OCI-LY1 (cell line): ENCODE measurements at regions not wholly inside any gene's neighbourhood (a gene's known extent, or its start where the extent isn't known, plus 50 kb on each side); places are given as distances from the start of the nearest gene placed in this dataset.

ENCODE experiments used
- H2AFZ ChIP-seq: fragments of 200-600 bp; sonication (generic), shearing (Covaris generic); 2 replicates; pipeline ENCODE4 v1.6.0; 2014; ENCODE audit warnings: antibody characterized with exemption, mild to moderate bottlenecking, low read length
- H3F3A ChIP-seq: fragments of 200-600 bp; sonication (generic), shearing (Covaris generic); 2 replicates; pipeline ENCODE4 v1.6.0; 2014; ENCODE audit warnings: mild to moderate bottlenecking, antibody characterized with exemption, low read length, moderate library complexity; ENCODE audit not compliant: insufficient read depth
- H3K27ac ChIP-seq: fragments of 200-600 bp; sonication (generic); 2 replicates; pipeline ENCODE4 v1.5.1; 2014; ENCODE audit warnings: low read length, mixed run types, mild to moderate bottlenecking, low read depth; ENCODE audit not compliant: poor library complexity, severe bottlenecking
- H3K27me3 ChIP-seq: fragments of 200-600 bp; sonication (generic); 2 replicates; pipeline ENCODE4 v1.6.0; 2014; ENCODE audit warnings: antibody characterized with exemption, mild to moderate bottlenecking, low read length, moderate library complexity; ENCODE audit not compliant: insufficient read depth
- H3K36me3 ChIP-seq: fragments of 200-600 bp; sonication (generic); 2 replicates; pipeline ENCODE4 v1.6.1; 2014; ENCODE audit warnings: mild to moderate bottlenecking, antibody characterized with exemption, low read length, moderate library complexity, mixed read lengths; ENCODE audit not compliant: insufficient read depth
- H3K4me1 ChIP-seq: fragments of 200-600 bp; sonication (generic); 2 replicates; pipeline ENCODE4 v1.5.1; 2014; ENCODE audit warnings: mild to moderate bottlenecking, low read length, moderate library complexity; ENCODE audit not compliant: insufficient read depth, severe bottlenecking
- H3K4me2 ChIP-seq: fragments of 200-600 bp; sonication (generic), shearing (Covaris generic); 2 replicates; pipeline ENCODE4 v1.6.1; 2014; ENCODE audit warnings: low read length
- H3K4me3 ChIP-seq: fragments of 200-600 bp; sonication (generic); 2 replicates; pipeline ENCODE4 v1.5.1; 2014; ENCODE audit warnings: low read length, low read depth, mild to moderate bottlenecking, mixed read lengths; ENCODE audit not compliant: poor library complexity, severe bottlenecking
- H3K79me2 ChIP-seq: fragments of 200-600 bp; shearing (Covaris generic); 2 replicates; pipeline ENCODE4 v1.6.1; 2016; ENCODE audit warnings: mixed run types, low read length, mixed read lengths; ENCODE audit not compliant: insufficient read depth
- H3K9ac ChIP-seq: fragments of 200-600 bp; sonication (generic), shearing (Covaris generic); 2 replicates; pipeline ENCODE4 v1.6.1; 2014; ENCODE audit warnings: mild to moderate bottlenecking, low read length, mixed read lengths
- H3K9me2 ChIP-seq: fragments of 200-600 bp; sonication (generic), shearing (Covaris generic); 2 replicates; pipeline ENCODE4 v1.6.1; 2014; ENCODE audit warnings: low read depth, mild to moderate bottlenecking, low read length, mixed read lengths
- H3K9me3 ChIP-seq: fragments of 200-600 bp; shearing (Covaris generic); 2 replicates; pipeline ENCODE4 v1.6.1; 2014; ENCODE audit warnings: low read length, mixed read lengths
- H4K20me1 ChIP-seq: fragments of 200-600 bp; sonication (generic), shearing (Covaris generic); 2 replicates; pipeline ENCODE4 v1.6.0; 2016; ENCODE audit warnings: mild to moderate bottlenecking, low read length; ENCODE audit not compliant: insufficient read depth
- EZH2 ChIP-seq: fragments of 200-600 bp; sonication (generic), shearing (Covaris generic); IDR thresholded peaks from 2 replicates; pipeline ENCODE4 v1.8.0; 2017; ENCODE audit warnings: borderline replicate concordance, mixed run types, mild to moderate bottlenecking, antibody characterized with exemption, low read length, moderate library complexity, mixed read lengths
- TF ChIP-seq, protein P1 (sequence below): fragments of 200-600 bp; sonication (generic), shearing (Covaris generic); IDR thresholded peaks from 2 replicates; pipeline ENCODE4 v1.5.1; 2017; ENCODE audit warnings: mild to moderate bottlenecking, antibody characterized with exemption, low read length, moderate library complexity, mixed read lengths

DNA sequence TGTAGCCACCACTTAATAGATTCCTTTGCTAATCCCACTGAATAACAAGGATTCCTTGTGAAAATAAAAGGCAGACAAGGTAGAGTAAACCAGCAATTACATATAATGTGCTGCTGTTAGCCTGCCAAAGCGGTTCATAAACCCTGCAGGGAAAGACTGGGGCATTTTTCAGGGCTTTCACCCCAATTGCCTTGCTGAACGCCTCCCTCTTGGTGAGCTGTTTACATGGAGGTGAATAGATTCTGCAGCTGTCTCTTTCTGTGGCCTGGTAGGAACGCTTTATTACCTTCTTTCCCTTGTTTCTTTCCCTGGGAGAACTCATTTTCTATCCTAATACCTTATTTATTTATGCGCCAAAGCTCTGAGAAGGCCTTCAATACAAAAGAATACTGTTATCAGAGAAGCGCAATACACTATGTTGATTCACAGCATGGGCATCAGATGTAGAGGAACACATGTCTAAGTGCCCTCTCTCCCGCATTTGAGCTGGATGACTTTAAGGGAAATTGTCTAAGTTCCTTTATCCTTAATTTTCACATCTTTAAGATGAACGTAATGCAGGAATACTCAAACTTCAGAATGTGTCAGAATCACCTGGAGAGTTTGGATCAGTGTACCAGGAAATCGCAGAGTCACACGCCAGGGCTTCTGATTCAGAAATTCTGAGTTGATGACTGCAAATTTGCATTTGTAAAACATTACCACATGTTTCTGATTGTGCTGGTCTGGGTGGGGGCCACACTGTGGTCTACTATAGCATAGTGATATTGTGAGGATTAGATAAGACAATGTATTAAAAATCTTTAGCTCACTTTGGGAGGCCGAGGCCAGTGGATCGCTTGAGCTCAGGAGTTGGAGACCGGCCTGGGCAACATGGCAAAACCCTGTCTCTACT lies 1203.8 kb downstream of the SORCS3 start:
- TF ChIP-seq EZH2: no peak
- TF ChIP-seq, protein P1, sequence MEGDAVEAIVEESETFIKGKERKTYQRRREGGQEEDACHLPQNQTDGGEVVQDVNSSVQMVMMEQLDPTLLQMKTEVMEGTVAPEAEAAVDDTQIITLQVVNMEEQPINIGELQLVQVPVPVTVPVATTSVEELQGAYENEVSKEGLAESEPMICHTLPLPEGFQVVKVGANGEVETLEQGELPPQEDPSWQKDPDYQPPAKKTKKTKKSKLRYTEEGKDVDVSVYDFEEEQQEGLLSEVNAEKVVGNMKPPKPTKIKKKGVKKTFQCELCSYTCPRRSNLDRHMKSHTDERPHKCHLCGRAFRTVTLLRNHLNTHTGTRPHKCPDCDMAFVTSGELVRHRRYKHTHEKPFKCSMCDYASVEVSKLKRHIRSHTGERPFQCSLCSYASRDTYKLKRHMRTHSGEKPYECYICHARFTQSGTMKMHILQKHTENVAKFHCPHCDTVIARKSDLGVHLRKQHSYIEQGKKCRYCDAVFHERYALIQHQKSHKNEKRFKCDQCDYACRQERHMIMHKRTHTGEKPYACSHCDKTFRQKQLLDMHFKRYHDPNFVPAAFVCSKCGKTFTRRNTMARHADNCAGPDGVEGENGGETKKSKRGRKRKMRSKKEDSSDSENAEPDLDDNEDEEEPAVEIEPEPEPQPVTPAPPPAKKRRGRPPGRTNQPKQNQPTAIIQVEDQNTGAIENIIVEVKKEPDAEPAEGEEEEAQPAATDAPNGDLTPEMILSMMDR: no peak
- Histone ChIP-seq H4K20me1 (no peaks in the 10 kb centered on the region), H3K9me3 (no peaks in the 10 kb centered on the region), H3K79me2 (no peaks in the 10 kb centered on the region), H3K9me2 (no peaks in the 10 kb centered on the region), H3K4me1 (no peaks in the 10 kb centered on the region), H3K27ac (no peak overlapping the region), H3K4me3 (no peak overlapping the region), H3K9ac (no peak overlapping the region), H3K4me2 (no peak overlapping the region), H2AFZ (no peak overlapping the region), H3K36me3 (no peaks in the 10 kb centered on the region), H3K27me3 (no peaks in the 10 kb centered on the region), H3F3A (no peaks in the 10 kb centered on the region)

DNA sequence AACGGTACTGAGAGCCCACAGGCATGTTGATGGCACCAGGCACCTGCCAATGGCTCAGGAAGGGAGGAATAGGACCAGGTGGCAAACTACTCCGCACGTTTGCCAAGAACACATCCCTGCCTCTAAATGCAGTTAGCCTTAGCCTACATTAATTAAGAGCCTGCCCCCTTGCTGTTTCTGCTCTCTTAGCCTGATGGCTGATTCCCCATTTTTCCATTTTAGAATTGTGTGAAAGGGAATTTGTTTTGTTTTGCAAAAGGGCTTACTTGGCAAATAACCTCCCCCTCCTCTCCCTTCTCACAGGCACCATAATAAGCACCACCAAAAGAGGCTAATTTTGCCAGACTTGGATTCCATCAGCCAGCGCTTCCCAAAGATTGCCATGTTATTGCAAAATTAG lies 1203.2 kb downstream of the SORCS3 start:
- no peak overlapping the region for H3K9ac ChIP-seq
- H3K79me2 ChIP-seq: no peaks in the 10 kb centered on the region
- H2AFZ ChIP-seq: no peak overlapping the region
- H3K27me3 ChIP-seq: no peaks in the 10 kb centered on the region
- H3F3A ChIP-seq: no peaks in the 10 kb centered on the region
- no peaks in the 10 kb centered on the region for H3K9me3 ChIP-seq
- H3K4me2 ChIP-seq: no peak overlapping the region
- no peak overlapping the region for H3K4me3 ChIP-seq
- H3K27ac ChIP-seq: no peak overlapping the region
- no peaks in the 10 kb centered on the region for H3K36me3 ChIP-seq
- no peaks in the 10 kb centered on the region for H4K20me1 ChIP-seq
- no peaks in the 10 kb centered on the region for H3K4me1 ChIP-seq
- no peaks in the 10 kb centered on the region for H3K9me2 ChIP-seq
- TF ChIP-seq, protein P1: no peak
- no peak for TF ChIP-seq EZH2

DNA sequence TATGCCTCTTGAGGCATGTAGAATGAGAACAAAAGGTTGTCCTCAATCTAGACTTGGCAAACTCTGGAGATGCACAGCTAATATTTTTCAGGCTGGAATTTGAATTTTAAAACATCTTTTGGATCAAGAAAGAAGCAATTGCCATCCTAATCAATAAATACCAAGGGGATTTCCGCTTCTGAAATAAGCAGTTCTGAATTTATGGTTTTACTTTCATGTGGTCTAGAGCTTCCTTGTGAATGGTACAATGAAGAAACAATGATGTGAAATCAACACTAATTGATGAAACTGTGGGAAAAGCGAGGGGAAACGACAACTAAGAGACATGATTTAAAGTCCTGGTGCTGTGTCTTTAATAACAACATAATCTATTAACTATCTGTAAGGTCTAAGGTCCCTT lies 1202.7 kb downstream of the SORCS3 start:
- Histone ChIP-seq H3K36me3 (no peaks in the 10 kb centered on the region), H3K79me2 (no peaks in the 10 kb centered on the region), H3K4me1 (no peaks in the 10 kb centered on the region), H3K27ac (no peak overlapping the region), H3K4me2 (no peak overlapping the region), H3K9ac (no peak overlapping the region), H4K20me1 (no peaks in the 10 kb centered on the region), H2AFZ (no peak overlapping the region), H3F3A (no peaks in the 10 kb centered on the region), H3K4me3 (no peak overlapping the region), H3K9me2 (no peaks in the 10 kb centered on the region), H3K27me3 (no peaks in the 10 kb centered on the region), H3K9me3 (no peaks in the 10 kb centered on the region)
- TF ChIP-seq, protein P1: no peak
- TF ChIP-seq EZH2: no peak
